NCI-H748 (cell line): ENCODE measurements at regions not wholly inside any gene's neighbourhood (a gene's known extent, or its start where the extent isn't known, plus 50 kb on each side); places are given as distances from the start of the nearest gene placed in this dataset.

Source experiments
- DNase-seq: peaks from one replicate; lab custom pipeline; 2025; ENCODE audit not compliant: unreplicated experiment; lab: John Stamatoyannopoulos, UW

DNA sequence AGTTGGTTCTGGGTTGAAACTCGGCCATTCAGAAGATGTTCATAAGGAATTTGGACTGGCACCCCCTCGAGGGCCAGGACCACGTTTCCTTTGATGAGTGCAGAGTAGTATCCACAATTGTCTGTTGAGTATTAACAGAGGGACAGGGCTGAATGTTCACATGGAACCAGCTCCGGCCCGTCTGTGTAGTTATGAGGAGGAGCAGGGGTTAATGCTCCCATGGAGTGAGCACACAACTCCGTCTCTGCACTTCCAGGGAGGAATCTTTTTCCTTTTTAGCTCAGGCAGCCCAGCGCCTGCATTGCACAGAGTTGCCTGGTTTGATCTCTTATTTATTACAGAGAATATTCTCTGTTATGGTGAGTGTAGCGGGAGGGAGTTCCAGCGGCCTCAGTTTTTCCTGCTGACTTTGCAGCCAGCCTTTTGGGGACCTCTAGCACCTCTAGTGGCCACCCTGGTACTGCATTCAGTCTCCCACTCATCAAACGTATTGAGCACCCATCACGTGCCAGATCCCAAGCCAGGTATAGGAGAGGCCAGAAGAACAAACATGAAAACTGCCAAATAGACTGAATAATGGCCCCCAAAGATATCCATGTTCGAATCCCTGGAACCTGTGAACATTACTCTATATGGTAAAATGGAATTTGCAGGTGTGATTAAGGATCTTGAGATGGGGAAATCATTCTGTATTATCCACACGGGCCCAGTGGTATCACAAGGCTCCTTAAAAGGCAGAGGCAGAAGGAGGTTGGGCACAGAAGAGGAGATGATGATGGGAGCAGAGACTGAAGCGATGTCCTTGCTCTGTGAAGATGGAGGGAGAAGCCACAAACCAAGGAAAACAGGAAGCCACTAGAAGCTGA is 167.7 kb upstream of the CSF3R start:
- peak; percentile 43 for DNase-seq

- DNase-seq = no peak
Observed at GRCh38 chr1:36645867-36646266, 163.2 kb upstream of the CSF3R start.

DNA sequence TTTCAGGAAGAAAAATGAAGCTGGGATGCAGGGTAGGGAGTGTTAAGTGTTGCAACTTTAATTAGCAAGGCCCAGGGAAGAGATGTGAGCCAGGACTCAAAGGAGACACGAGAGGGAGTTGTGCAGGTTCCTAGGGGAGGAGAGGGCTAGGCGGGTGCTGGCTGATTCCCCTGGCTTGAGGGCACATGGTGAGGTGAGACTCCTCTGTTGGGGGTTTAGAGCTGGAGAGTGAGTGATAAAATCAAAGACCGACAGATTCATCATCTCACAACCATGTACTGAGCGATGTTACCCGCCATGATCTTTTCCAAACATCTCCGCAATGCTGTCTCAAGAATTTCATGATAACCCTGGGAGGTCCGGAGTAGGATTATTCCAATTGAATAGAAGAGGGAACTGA is 161.8 kb upstream of the CSF3R start:
- DNase-seq = no peak

DNA sequence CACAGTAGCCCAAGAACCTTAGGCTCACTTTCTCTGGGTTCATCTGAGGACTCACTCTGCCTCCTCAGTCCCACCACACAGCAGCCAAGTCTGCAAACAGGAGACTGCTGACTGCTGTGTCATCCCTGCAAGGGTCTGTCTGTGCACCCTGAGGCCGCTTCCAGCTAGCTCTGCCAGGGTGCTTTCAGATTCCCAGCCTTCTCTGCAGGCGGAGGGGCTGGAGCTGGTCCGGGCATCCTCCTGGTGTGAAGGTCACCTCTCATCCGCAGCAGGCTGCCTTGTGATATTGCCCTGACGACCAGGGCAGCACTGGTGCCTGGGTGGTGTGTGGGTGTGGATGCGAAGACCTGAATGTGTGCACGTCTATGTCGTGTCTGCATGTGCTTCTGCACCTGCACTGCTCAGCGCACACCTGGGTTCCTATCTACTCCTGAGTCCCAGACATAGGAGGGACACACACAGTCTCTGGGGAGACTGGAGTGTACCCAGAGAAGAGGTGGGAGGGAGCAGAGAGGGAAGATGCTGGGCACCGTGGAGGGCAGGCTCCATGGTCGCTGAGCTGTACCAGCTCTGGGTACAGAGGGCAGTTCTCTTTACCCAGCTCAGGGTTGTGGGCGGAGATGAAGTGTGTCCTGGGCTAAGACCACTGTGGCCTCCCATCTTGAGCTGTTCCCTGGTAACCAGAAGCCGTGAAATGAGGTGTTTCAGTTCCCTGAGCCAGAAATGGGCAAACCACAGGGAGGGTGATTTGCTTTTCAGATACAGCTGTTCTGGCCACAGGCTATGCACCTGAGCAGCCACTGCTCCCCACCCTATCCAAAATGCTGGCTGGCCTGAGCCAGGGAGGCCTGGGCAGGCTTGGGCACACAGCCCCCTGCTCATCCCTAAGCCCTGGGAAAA is 160.9 kb upstream of the CSF3R start:
- no peak for DNase-seq

GRCh38 chr1:36642802-36643201 is 160.1 kb upstream of the CSF3R start:
- no peak for DNase-seq

- no peak for DNase-seq
Observed at GRCh38 chr1:36641776-36642175, 159.1 kb upstream of the CSF3R start.

GRCh38 chr1:36639461-36639860 is 156.7 kb upstream of the CSF3R start:
- no peak for DNase-seq

DNA sequence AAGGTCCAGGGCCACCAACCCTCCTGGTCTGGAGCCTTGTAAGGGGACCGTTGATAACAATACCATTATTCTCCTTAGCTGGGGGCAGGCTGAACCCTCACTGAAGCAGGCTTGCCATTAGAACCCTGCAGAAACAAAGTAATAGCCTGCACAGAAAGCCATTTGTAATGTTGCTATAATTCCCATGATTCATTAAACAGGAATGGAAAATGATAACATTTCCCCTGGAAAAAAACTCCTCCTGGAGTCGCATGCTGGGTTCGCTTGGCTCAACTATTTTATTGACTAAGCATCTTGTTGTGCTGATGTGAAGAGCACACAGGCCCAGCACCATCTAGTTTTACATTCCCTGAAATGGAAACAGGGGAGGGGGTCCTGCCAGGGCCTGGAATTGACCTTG is 155.6 kb upstream of the CSF3R start:
- no peak for DNase-seq

- DNase-seq = no peak
Observed at GRCh38 chr1:36636206-36636605, 153.5 kb upstream of the CSF3R start.

DNA sequence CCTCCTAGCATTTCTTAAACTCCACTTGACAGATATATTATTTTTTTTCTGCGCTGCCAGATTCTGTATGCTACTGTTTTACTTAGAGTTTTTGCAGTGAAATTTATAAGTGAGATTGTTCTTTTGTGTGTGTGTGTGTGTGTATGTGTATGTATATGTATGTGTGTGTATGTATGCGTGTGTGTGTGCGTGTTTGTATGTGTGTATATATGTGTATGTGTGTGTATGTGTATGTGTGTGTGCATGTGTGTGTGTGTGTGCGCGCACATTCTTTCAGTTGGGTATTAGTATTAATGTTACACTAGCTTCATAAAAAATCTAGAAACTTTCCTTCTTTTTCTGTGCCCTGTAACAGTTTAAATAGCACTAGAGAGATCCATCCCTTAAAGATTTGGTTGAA is 152.6 kb upstream of the CSF3R start:
- no peak for DNase-seq

DNA sequence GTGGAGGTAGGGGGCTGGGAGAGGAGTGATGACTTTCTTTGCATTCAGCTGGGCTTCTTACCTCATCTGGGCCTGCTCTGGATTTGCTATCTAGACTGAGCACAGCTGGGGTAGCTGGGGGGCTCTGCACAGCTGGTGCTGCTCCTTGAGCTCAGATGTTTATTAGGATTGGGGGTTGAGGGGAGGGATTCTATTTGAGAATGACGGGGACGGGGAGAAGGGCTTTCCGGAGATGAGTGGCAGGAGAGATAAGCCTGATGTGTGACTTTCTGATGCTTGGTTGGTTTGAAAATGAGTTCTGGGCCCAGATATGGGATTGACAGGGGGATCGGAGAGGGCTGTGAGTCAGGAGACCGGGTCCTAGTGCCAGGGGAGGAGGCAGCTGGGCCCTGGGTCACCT is 146.1 kb upstream of the CSF3R start:
- DNase-seq = no peak

- no peak for DNase-seq
Observed at GRCh38 chr1:36626435-36626834, 143.7 kb upstream of the CSF3R start.

- no peak for DNase-seq
Observed at GRCh38 chr1:36625935-36626310, 143.2 kb upstream of the CSF3R start.

- DNase-seq = no peak
Observed at GRCh38 chr1:36625253-36625934, 142.7 kb upstream of the CSF3R start.

- DNase-seq = no peak
Observed at GRCh38 chr1:36624466-36624865, 141.8 kb upstream of the CSF3R start.

DNA sequence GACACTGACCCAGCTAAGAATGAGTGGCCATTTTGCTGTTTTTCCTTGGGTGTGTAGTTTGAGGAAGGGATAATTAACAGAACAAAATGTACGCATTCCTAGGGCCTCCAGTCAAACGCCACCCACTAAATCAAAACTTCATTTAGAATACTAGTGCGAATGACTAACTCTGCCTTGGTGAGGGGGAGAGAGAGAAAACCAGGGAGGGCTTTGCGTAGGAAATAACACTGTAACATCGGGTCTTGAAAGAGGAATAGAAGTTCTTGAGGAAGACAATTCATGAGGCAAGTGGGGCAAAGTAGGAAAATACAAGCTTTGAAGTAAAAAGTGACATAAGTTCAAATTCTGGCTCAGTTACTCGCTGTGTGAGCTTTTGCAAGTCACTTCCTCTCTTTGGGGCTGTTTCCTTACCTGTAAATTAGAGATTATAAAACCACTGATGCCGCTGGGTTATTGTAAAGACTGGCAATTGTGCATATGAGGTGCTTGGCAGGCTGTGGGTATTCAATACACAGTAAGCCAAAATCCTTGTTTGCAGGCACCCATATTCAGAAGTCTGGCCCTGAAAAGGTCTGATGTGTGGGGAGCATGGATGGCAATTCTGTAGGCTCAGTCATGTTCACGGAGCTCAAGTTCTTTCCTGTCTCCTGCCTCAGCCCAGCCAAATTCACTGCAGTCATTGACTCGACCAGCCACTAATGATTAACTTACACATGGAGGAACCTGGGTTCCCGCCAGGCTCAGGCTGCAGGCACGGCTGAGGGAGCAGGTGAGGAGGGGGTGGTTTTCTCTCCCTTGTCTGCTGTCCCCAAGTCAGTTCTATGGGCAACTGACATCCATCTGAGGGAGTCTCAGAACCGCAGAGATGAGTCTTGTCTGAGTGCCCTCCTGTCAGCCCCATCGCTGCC is 140.3 kb upstream of the CSF3R start:
- no peak for DNase-seq

DNA sequence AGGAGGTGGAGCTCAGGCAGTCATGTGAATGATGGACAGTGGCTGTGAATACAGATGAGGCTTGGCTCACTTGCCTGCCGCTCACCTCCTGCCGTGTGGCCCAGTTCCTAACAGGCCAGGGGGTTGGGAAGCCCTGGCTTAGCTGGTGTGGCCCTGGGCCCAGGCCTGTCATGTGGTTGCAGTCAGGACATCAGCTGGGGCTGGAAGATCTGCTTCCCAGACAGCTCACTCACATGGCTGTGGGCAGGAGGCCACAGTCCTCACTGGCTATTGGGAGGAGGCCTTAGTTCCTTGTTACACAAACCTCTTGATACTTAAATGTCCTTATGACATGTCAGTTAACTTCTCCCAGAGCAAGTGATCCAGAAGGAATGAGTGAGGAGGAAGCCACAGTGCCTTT is 138.8 kb upstream of the CSF3R start:
- no peak for DNase-seq

DNA sequence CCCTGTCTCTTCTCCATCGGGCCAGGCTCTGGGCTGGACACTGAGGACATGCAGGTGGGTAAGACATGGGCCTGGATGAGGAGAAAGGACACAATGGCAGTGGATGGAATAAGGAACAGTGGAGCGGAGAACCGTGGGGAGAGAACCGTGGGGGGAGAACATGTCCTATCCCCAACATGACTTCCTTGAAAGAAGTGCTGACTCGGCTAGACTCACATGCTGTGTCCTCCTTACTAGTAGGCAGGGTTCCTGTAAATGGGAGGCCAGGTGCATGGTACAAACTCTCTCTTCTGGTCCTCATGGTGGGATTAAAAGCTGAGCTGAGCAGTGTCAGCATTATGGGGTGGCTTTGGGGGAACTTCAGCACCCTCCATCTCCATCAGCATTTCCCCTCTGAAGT is 137.4 kb upstream of the CSF3R start:
- DNase-seq = no peak

- no peak for DNase-seq
Observed at GRCh38 chr1:36614991-36615390, 132.3 kb upstream of the CSF3R start.

DNA sequence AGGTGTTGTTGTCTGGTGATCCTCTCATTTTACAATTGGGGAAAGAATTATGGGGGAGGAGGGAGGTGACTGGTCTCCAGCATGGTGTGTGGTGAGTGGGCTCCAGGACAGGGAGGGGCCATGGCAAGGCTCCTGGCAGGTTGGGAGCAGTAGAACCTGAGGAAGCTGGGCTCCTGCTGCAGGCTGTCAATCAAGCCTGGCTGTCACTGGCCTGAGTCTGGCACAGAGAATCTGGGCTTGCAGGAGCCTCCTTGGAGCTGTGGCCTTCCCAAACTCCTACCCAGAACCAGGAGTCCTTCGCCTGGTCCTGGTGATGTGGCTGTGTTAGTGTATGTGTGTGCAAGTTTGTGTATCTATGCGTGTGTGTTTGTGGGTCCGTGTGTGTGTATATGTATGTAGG is 131.9 kb upstream of the CSF3R start:
- no peak for DNase-seq

DNA sequence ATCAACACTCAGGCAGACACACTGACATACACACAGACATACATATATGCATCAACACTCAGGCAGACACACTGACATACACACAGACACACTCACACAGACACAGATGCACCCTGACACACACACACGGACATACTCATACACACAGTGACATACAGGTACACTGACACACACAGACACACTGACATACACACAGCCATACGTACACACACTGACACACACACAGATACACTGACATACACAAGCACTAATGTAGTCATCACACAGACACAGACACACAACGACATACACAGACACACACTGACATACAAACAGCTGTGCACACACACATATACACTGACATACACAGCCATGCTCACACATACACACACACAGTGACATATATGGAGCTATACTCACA is 131.0 kb upstream of the CSF3R start:
- no peak for DNase-seq
